ENCODE measurements at regions not wholly inside any gene's neighbourhood (a gene's known extent, or its start where the extent isn't known, plus 50 kb on each side); places are given as distances from the start of the nearest gene placed in this dataset.

DNA sequence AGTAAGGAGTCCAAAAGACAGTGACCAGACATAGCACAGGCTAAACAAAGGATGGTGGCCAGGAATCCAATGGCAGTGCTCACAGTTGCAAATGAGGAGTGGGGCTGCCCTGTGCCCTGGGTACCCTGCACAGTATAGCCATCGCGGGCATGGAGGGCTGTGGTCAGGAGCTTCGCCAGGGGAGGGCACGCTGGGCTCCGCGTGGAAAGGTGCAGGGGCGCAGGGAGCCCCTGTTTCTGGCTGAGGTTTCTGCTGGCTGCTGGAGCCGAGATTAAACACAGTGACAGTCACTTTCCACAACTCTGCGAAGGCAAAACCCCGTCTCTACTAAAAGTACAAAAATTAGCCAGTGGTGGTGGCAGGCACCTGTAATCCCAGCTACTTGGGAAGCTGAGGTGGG is 194.7 kb downstream of the GALR1 start:
- DNase-seq (ENCODE audit: low spot score) = no peak

DNA sequence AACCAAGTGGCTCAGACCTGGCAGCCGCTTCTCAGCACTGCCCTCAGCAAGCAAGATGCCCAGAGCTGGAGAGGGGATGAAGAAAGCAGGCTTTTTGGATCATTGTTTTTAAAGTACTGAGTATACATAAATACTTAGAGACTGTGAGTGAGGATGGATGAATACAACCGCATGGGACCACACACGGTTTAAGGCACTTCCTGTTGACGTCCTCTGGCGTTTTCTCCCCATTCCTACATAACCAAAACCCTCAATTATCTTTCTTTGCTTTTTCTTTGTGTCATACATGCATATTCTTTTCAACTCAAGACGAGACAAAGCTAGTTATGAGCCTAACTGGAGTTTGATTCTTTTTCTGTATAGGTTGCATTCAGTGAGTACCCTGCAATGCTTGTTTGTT is 198.4 kb downstream of the GALR1 start:
- no peak for DNase-seq (ENCODE audit: low spot score)

DNA sequence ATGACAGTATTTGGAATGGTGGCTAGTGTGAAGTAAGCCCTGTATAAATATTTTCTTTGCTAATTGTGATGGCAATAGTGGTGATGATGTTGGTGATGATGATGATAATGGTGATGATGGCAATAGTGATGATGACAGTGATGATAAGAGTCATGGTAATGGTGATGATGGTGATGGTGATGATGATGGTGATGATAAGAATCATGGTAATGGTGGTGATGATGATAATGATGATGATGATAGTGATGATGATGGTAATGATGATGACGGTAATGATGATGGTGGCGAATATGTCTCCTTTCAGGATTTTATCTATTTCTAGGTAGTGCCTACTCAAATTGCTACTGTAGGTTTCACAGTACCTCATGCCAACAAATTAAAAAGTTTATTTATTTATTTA is 205.4 kb downstream of the GALR1 start:
- DNase-seq (ENCODE audit: low spot score) = no peak

GRCh38 chr18:77457681-77458080 is 208.0 kb downstream of the GALR1 start:
- DNase-seq (ENCODE audit: low spot score) = no peak

- DNase-seq (ENCODE audit: low spot score) = peak; percentile 82
Observed at GRCh38 chr18:77461062-77461688, 211.5 kb downstream of the GALR1 start.

- DNase-seq (ENCODE audit: low spot score) = no peak
Observed at GRCh38 chr18:77464917-77465316, 215.3 kb downstream of the GALR1 start.

DNA sequence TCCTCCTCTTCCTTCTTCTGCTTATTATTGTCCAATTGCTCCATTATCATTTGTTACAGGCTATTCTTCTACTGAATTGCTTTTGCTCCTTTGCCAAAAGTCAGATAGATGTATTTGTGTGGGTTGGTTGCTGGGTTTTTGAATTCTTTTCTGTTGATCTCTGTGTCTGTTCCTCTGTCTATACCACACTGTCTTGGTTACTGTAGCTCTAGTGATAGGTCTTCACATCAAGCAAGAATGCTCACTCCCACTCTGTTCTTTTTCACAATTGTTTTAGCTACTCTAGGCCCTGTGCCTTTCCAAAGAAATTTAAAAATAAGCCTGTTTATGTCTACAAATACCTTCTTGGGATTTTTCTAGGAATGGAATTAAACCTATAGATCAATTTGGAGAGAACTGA is 217.2 kb downstream of the GALR1 start:
- DNase-seq (ENCODE audit: low spot score) = no peak

DNA sequence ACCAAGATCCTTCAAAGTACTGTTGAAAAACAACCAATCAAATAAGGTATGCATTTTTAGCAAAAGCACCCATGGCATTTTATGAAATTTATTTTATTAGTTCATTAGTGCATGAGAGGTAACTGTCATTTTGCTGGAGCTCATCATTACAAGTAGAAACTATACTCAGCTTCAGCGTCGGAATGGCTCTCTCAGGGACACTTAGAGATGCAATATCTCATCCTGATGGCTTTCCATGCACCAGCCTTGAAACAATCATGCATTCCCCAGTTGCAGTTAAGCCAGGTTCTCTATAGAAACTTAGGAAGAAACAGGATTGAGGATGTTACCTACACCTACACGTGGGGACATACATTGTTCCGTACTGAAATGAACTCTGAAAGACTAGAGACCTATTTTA is 219.5 kb downstream of the GALR1 start:
- no peak for DNase-seq (ENCODE audit: low spot score)

DNA sequence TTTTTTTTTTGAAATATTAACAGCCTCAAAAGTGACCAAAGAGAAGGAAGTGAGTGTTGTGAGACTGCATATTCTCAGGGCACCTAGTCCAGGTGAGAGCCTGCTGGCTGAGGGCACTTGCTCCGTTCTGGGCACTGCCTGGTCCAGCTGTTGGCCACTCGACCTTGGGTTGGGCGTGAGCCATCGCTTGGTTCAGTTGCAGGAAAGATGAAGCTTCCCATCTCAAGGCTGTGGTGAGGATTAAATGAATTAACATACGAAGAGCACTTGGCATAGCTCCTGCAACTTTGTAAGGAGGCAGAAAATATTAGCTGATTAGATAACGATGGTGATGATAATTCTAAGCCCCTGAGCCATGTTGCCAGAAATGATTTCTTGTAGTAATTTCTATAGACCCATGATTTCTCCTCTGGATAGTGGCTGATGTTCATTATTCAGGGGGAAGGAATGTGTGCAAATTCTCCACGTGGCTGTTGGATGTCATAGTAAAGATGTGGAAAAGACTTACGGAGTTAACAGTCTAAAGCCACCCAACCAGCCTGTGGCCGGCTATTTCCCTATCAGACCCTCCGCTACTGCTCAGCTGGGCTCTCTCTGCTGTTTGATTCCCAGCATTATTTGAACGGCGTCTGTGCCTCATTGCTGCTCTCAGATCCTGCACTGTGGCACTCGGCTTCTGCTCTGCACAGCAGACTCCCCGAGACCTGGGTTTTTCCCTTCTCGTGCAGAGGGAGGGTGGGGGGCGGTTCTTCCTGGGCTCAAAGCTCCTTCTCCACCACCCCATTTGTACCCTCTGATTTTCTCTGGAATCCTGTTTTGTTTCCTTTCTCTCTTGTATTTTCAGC is 221.1 kb downstream of the GALR1 start:
- DNase-seq (ENCODE audit: low spot score) = peak; percentile 65

DNA sequence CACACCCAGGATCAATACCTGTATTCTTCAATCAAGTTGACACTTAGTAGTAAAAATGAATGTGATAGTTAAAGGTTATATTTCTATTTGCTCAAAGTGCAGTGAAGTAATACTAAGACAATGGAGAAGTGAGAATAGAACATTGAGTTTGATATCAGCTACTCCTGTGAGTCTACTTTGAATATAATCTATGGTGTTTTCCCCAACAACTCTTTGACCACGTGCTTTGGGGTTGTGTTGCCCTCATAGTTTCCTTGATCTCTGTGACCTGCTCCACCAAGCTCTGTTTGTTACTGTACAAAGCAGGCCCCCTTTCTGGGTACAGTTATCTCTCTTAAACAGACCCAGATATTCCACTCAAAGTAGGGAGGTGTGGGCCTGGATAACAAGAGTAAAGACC is 222.9 kb downstream of the GALR1 start:
- no peak for DNase-seq (ENCODE audit: low spot score)

DNA sequence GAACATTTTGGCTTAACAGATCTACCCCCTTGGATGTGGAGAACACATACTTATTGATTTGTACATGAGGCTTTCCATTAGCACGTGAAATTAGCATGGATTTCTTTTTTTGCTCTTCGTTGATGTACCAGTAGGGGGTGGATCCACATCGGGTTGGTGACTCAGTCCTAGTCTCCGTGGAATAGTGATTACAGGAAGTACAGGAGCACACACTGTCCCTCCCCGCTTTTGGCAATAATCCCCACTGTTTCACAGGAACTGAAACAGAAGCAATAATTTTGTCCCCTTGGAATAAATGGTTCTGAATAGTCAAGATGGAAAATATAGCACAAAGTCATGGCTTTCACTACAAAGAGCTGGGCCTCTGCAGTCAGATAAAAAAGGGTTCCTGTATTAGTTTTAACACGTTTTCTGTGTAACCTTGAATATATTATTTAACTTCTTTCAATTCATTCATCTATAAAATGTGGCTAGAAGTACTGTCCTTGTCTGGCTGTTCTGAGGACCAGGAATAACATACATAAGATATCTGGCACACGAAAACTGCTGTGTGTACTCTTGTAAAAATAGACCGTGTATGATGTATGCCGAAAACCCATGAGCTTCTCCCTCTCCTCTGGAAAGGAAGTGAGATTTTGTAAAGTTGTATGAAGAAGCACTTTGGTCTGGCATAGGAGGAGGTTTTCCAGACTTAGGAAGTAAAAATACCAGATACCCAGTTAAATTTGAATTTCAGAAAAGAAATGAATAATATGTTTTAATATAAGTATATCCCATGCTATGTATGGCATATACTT is 229.2 kb downstream of the GALR1 start:
- DNase-seq (ENCODE audit: low spot score) = peak; percentile 11

- DNase-seq (ENCODE audit: low spot score) = no peak
Observed at GRCh38 chr18:77481541-77481940, 231.9 kb downstream of the GALR1 start.

DNA sequence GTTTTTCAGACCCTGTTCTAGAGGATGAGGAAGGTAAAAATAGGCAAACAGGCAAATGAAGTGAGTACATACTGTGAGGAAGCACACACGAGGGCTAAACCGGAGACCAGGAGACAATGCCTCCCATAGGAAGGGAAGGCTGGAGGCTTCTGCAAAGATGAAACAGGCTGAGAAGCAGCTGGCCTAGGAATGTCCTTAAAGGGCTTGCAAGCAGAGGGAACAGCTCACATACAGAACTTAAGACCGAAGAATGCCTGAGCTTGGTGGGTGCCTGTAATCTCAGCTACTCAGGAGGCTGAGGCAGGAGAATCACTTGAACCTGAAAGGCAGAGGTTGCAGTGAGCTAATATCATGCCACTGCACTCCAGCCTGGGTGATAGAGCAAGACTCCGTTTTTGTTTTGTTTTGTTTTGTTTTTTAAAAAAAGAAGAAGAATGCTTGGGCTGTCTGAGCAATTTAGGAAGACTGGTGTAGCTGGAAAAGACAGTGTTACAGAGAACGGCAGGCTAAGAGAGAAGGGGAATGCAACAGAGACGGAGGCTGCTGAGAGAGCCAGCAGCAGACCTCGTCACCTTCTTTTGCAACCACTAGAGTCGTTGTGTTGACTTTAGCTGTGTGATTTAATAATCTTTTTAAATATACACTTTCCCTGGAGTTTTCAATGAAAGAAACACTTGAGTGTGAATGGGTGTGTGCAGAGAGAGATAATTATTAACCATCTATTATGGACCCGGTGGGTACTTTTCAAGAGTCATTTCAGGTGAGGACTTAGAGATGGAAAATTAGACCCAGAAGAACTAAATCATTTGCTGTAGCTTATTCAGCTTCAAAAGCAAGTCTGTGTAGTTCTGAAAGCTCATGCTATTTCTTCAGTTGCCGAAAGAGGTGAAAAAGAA is 232.8 kb downstream of the GALR1 start:
- no peak for DNase-seq (ENCODE audit: low spot score)

- no peak for DNase-seq (ENCODE audit: low spot score)
Observed at GRCh38 chr18:77486985-77487384, 237.3 kb downstream of the GALR1 start.

- no peak for DNase-seq (ENCODE audit: low spot score)
Observed at GRCh38 chr18:77487951-77488740, 238.5 kb downstream of the GALR1 start.

DNA sequence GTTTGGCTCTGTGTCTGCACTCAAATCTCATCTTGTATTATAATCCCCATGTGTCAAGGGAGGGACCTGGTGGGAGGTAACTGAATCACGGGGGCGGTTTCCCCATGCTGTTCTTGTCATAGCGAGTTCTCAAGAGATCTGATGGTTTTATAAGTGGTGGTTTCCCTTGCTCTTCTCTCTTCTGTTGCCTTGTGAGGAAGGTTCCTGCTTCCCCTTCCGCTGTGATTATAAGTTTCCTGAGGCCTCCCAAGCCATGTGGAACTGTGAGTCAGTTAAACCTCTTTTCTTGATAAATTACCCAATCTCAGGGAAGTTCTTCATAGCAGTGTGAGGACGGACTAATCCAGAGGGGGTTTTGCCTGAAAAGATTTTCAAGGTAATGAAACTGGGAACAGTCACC is 245.4 kb downstream of the GALR1 start:
- no peak for DNase-seq (ENCODE audit: low spot score)

GRCh38 chr18:77495982-77496690 is 246.5 kb downstream of the GALR1 start:
- no peak for DNase-seq (ENCODE audit: low spot score)

GRCh38 chr18:77501266-77501665 is 251.6 kb downstream of the GALR1 start:
- no peak for DNase-seq (ENCODE audit: low spot score)

- DNase-seq (ENCODE audit: low spot score) = no peak
Observed at GRCh38 chr18:77505499-77505898, 255.9 kb downstream of the GALR1 start.

DNA sequence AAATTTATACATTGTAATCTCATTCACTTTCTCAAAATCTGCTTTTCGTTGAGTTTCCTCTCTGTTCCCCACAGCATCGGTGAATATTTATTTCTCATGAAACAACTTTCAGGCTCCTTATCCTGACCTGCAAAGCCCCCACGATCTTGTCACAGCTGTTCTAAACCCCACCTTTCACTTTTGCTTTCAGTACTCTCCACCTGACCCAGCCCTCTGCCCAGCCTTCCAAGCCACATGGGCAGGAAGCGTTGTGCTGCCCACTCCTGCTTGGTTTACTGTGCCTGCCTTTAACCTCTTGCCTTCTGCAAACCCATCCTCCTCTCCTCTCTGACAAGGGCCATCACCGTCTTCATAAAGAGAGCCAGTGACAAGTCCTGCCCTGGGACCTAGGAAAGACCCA is 262.5 kb downstream of the GALR1 start:
- DNase-seq (ENCODE audit: low spot score) = no peak

All from umbilical cord (tissue), 1 donor.